SK-N-SH (cell line): ENCODE measurements at regions not wholly inside any gene's neighbourhood (a gene's known extent, or its start where the extent isn't known, plus 50 kb on each side); places are given as distances from the start of the nearest gene placed in this dataset.

ENCODE experiments used
- CTCF ChIP-seq: fragments of 200-600 bp; sonication (generic); IDR thresholded peaks from 2 replicates; pipeline ENCODE4 v1.6.1; 2017; ENCODE audit warnings: antibody characterized with exemption, mild to moderate bottlenecking, moderate library complexity
- TF ChIP-seq, protein P1 (sequence below): fragments of 150-350 bp; IDR thresholded peaks from 2 replicates; pipeline ENCODE4 v1.6.1; 2017; ENCODE audit warnings: antibody characterized with exemption, low read length, low read depth, borderline replicate concordance

DNA sequence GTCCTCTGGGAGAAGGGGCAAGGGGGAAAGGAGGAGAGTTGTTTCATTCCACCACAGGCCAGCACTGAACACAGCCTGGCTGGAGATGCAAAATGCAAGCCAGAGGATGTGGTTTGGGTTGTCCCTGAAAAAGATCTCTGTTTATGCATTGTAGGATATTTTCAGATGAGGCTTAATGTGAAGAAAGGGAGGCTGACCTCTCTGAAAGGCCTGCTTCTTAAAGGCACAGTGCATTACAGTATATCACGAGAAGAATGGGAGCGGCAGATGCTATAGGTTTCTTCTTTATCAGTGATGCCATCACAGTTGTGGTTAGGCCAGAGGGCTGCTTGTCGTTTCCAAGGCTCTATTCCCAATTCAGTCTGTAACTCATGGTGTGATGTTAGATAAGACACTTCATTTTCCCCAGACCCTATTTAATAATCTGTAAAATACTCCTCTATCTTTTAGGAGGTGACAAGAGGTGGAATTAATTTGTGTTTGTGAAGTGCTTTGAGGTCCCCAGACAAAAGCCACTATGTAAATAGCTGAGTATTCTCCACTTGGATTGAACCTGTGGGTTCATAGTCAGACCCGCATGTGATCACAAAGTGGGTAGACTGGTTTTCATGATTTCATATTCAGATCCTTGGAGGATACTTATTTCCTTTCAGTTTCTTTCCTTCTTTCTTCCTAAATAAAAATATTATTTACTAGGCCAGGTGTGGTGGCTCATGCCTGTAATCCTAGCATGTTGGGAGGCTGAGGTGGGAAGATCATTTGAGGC is 76.5 kb upstream of the WDR26 start:
- no peak for TF ChIP-seq CTCF
- TF ChIP-seq, protein P1, sequence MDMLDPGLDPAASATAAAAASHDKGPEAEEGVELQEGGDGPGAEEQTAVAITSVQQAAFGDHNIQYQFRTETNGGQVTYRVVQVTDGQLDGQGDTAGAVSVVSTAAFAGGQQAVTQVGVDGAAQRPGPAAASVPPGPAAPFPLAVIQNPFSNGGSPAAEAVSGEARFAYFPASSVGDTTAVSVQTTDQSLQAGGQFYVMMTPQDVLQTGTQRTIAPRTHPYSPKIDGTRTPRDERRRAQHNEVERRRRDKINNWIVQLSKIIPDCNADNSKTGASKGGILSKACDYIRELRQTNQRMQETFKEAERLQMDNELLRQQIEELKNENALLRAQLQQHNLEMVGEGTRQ = no peak
